HEK293 (cell line): ENCODE measurements at regions not wholly inside any gene's neighbourhood (a gene's known extent, or its start where the extent isn't known, plus 50 kb on each side); places are given as distances from the start of the nearest gene placed in this dataset.

Experiments used
- CTCF ChIA-PET: fragments of 350-600 bp; formaldehyde crosslinking; extraction: SDS; loops from one replicate; lab custom pipeline; 2021; ENCODE audit warnings: antibody characterized with exemption; lab: Yijun Ruan, JAX
- POLR2A ChIA-PET: fragments of 300-600 bp; formaldehyde crosslinking; extraction: SDS; loops from one replicate; lab custom pipeline; 2020; ENCODE audit warnings: antibody characterized with exemption, inconsistent platforms; lab: Yijun Ruan, JAX
- H3K27ac ChIP-seq: fragments of 200-500 bp; sonication (Bioruptor generic); 2 replicates; pipeline ENCODE4 v1.5.1; 2014; ENCODE audit warnings: low read depth, low read length, control low read depth, inconsistent platforms; ENCODE audit errors: extremely low read depth
- H3K36me3 ChIP-seq, 2 experiments: fragments of 200-500 bp in 1 of 2; sonication (Bioruptor generic) in 1 of 2; 1 replicate in 1 of 2; 2 replicates in 1 of 2; pipeline ENCODE4 v1.5.1; 2014 to 2017; ENCODE audit warnings: inconsistent platforms in 2 of 2, low read length in 2 of 2; ENCODE audit not compliant: control insufficient read depth in 2 of 2, insufficient read depth in 1 of 2
- H3K4me1 ChIP-seq: fragments of 200-500 bp; sonication (Bioruptor generic); 2 replicates; pipeline ENCODE4 v1.5.1; 2014; ENCODE audit warnings: mild to moderate bottlenecking, low read length, inconsistent platforms; ENCODE audit not compliant: control insufficient read depth, insufficient read depth
- H3K4me3 ChIP-seq: 2 replicates; pipeline ENCODE4 v1.5.1; 2011; ENCODE audit warnings: low read depth, mild to moderate bottlenecking, control low read depth, low read length, moderate library complexity
- H3K9me3 ChIP-seq: fragments of 200-500 bp; sonication (Bioruptor generic); 2 replicates; pipeline ENCODE4 v1.5.1; 2014; ENCODE audit warnings: low read depth, low read length, inconsistent platforms; ENCODE audit not compliant: control insufficient read depth, insufficient read depth
- FEZF1 ChIP-seq: fragments of 450-650 bp; formaldehyde crosslinking; IDR thresholded peaks from 2 replicates; pipeline ENCODE4 v1.5.1; 2016; ENCODE audit warnings: missing biosample characterization, missing genetic modification characterization
- KLF7 ChIP-seq: fragments of 450-650 bp; formaldehyde crosslinking; IDR thresholded peaks from 2 replicates; pipeline ENCODE4 v1.5.1; 2016; ENCODE audit warnings: missing biosample characterization, missing genetic modification characterization, borderline replicate concordance
- ZBTB7A ChIP-seq: fragments of 450-650 bp; formaldehyde crosslinking; IDR thresholded peaks from 2 replicates; pipeline ENCODE4 v1.5.1; 2016; ENCODE audit warnings: low read depth, missing biosample characterization, missing genetic modification characterization
- ZNF121 ChIP-seq: fragments of 450-650 bp; formaldehyde crosslinking; IDR thresholded peaks from 2 replicates; pipeline ENCODE4 v1.5.1; 2016; ENCODE audit warnings: missing biosample characterization, missing genetic modification characterization
- ZNF175 ChIP-seq: fragments of 450-650 bp; formaldehyde crosslinking; IDR thresholded peaks from 2 replicates; pipeline ENCODE4 v1.5.1; 2016; ENCODE audit warnings: missing biosample characterization, missing genetic modification characterization
- ZNF248 ChIP-seq: fragments of 450-650 bp; formaldehyde crosslinking; IDR thresholded peaks from 2 replicates; pipeline ENCODE4 v1.5.1; 2017; ENCODE audit warnings: missing biosample characterization, missing genetic modification characterization
- ZNF426 ChIP-seq: fragments of 450-650 bp; formaldehyde crosslinking; IDR thresholded peaks from 2 replicates; pipeline ENCODE4 v1.5.1; 2017; ENCODE audit warnings: missing biosample characterization, missing genetic modification characterization, mild to moderate bottlenecking, inconsistent platforms, moderate library complexity
- ZNF600 ChIP-seq: fragments of 450-650 bp; formaldehyde crosslinking; IDR thresholded peaks from 2 replicates; pipeline ENCODE4 v1.5.1; 2016; ENCODE audit warnings: missing biosample characterization, missing genetic modification characterization
- ZNF777 ChIP-seq: fragments of 450-650 bp; formaldehyde crosslinking; IDR thresholded peaks from 2 replicates; pipeline ENCODE4 v1.5.1; 2017; ENCODE audit warnings: missing biosample characterization, missing genetic modification characterization, borderline replicate concordance
- ZNF830 ChIP-seq: fragments of 450-650 bp; IDR thresholded peaks from 2 replicates; pipeline ENCODE4 v1.5.0; 2018; ENCODE audit warnings: missing biosample characterization, missing genetic modification characterization, low read depth, mild to moderate bottlenecking, moderate library complexity
- ZNF837 ChIP-seq: fragments of 450-650 bp; formaldehyde crosslinking; IDR thresholded peaks from 2 replicates; pipeline ENCODE4 v1.5.1; 2016; ENCODE audit warnings: missing biosample characterization, missing genetic modification characterization
- ZSCAN30 ChIP-seq: fragments of 450-650 bp; IDR thresholded peaks from 2 replicates; pipeline ENCODE4 v1.5.1; 2018; ENCODE audit warnings: missing biosample characterization, mild to moderate bottlenecking, missing genetic modification characterization, moderate library complexity
- TF ChIP-seq, protein P1 (sequence below): fragments of 450-650 bp; formaldehyde crosslinking; conservative IDR thresholded peaks from 2 replicates; pipeline ENCODE4 v1.5.1; 2016; ENCODE audit warnings: low read depth, missing biosample characterization, missing genetic modification characterization
- TF ChIP-seq, protein P2 (sequence below): fragments of 450-650 bp; formaldehyde crosslinking; IDR thresholded peaks from 2 replicates; pipeline ENCODE4 v1.5.1; 2016; ENCODE audit warnings: missing biosample characterization, missing genetic modification characterization
- TF ChIP-seq, protein P3 (sequence below): fragments of 450-650 bp; formaldehyde crosslinking; IDR thresholded peaks from 2 replicates; pipeline ENCODE4 v1.5.1; 2016; ENCODE audit warnings: missing biosample characterization, missing genetic modification characterization, borderline replicate concordance
- TF ChIP-seq, protein P4 (sequence below): fragments of 450-650 bp; formaldehyde crosslinking; optimal IDR thresholded peaks from 2 replicates; pipeline ENCODE3; 2016; ENCODE audit warnings: missing biosample characterization, mild to moderate bottlenecking, missing genetic modification characterization
- TF ChIP-seq, protein P5 (sequence below): fragments of 450-650 bp; formaldehyde crosslinking; IDR thresholded peaks from 2 replicates; pipeline ENCODE4 v1.5.1; 2016; ENCODE audit warnings: missing biosample characterization, missing genetic modification characterization, borderline replicate concordance
- TF ChIP-seq, protein P6 (sequence below): fragments of 450-650 bp; formaldehyde crosslinking; IDR thresholded peaks from 2 replicates; pipeline ENCODE4 v1.5.1; 2016; ENCODE audit warnings: missing biosample characterization, missing genetic modification characterization

DNA sequence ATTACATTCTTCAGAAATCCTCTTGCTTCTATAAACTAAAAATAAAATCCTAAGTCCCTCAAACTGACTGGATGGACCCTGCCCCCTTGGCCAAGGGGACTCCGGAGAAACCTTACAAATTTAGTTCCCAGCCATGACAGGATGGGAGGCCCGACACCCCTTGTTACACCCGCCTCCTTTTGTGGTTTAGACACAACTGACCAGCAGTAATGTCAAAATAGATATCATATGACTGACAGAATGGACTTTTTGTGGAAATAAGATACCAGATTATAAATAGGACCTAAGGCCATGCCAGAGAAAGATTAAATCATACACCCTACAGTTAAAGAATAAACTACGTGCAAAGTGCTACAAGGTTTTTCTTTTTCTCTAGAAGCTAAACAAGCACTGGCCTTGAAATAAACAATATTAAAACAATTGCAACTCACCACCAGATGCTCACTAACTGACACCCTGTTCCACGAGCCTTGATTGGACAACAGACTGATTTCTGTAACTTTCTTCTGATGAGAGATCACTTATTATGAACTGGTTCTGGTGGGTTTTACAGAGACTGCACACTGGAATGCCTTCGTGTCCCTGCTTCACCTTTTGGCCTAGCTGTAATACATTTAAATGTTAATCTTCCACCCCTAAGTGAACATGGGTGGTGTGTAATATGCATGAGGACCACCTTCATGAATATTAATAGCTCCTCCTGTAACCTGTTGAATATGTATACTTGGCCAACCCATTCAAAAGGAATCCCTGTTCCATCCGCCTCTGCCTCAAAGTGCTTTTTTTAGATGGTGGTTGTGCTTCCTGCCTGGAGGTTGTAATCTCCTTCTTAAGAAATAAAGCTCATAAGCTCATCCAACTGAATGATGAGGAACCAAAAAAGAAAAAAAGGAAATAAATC lies 99.6 kb downstream of the ODF2L start:
- H3K36me3 ChIP-seq: no peaks in the 10 kb centered on the region
- H3K4me1 ChIP-seq: no peaks in the 10 kb centered on the region
- TF ChIP-seq ZNF777: no peak
- TF ChIP-seq, protein P1, sequence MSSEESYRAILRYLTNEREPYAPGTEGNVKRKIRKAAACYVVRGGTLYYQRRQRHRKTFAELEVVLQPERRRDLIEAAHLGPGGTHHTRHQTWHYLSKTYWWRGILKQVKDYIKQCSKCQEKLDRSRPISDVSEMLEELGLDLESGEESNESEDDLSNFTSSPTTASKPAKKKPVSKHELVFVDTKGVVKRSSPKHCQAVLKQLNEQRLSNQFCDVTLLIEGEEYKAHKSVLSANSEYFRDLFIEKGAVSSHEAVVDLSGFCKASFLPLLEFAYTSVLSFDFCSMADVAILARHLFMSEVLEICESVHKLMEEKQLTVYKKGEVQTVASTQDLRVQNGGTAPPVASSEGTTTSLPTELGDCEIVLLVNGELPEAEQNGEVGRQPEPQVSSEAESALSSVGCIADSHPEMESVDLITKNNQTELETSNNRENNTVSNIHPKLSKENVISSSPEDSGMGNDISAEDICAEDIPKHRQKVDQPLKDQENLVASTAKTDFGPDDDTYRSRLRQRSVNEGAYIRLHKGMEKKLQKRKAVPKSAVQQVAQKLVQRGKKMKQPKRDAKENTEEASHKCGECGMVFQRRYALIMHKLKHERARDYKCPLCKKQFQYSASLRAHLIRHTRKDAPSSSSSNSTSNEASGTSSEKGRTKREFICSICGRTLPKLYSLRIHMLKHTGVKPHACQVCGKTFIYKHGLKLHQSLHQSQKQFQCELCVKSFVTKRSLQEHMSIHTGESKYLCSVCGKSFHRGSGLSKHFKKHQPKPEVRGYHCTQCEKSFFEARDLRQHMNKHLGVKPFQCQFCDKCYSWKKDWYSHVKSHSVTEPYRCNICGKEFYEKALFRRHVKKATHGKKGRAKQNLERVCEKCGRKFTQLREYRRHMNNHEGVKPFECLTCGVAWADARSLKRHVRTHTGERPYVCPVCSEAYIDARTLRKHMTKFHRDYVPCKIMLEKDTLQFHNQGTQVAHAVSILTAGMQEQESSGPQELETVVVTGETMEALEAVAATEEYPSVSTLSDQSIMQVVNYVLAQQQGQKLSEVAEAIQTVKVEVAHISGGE (tag by site-specific recombination): no peak
- TF ChIP-seq FEZF1 (tag by site-specific recombination): no peak
- TF ChIP-seq ZNF175 (tag by site-specific recombination): no peak
- TF ChIP-seq, protein P2, sequence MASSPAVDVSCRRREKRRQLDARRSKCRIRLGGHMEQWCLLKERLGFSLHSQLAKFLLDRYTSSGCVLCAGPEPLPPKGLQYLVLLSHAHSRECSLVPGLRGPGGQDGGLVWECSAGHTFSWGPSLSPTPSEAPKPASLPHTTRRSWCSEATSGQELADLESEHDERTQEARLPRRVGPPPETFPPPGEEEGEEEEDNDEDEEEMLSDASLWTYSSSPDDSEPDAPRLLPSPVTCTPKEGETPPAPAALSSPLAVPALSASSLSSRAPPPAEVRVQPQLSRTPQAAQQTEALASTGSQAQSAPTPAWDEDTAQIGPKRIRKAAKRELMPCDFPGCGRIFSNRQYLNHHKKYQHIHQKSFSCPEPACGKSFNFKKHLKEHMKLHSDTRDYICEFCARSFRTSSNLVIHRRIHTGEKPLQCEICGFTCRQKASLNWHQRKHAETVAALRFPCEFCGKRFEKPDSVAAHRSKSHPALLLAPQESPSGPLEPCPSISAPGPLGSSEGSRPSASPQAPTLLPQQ (tag by site-specific recombination): no peak
- POLR2A ChIA-PET: no interaction called here
- no peak overlapping the region for H3K27ac ChIP-seq
- H3K4me3 ChIP-seq: no peak overlapping the region
- CTCF ChIA-PET: interaction anchor here (0.6 kb wide), 1 partner anchor 439 kb away, joined by 3 read pairs; no protein-coding TSS in a partner anchor
- no peaks in the 10 kb centered on the region for H3K9me3 ChIP-seq

DNA sequence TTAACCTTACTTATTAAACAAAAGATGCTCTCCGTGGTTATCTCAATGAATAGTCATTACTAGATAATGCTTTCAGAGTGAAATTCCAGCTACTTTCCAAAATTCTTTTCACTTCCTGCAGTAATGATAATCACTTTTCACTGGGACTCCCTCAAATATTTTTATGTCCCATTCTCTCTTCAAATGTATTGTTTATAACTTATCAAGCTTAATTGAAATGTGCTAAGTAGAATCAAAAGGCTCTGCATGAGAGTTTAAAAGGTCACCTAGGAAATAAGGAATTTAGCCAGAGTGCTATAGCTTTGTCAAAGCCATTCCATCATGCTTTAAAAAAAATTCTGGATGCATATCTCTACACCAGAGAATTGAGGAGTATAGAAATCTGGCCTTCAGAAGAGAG lies 106.4 kb downstream of the ODF2L start:
- no peak for TF ChIP-seq ZBTB7A (tag by site-specific recombination)
- no peak for TF ChIP-seq ZSCAN30 (tag by site-specific recombination)
- TF ChIP-seq, protein P3, sequence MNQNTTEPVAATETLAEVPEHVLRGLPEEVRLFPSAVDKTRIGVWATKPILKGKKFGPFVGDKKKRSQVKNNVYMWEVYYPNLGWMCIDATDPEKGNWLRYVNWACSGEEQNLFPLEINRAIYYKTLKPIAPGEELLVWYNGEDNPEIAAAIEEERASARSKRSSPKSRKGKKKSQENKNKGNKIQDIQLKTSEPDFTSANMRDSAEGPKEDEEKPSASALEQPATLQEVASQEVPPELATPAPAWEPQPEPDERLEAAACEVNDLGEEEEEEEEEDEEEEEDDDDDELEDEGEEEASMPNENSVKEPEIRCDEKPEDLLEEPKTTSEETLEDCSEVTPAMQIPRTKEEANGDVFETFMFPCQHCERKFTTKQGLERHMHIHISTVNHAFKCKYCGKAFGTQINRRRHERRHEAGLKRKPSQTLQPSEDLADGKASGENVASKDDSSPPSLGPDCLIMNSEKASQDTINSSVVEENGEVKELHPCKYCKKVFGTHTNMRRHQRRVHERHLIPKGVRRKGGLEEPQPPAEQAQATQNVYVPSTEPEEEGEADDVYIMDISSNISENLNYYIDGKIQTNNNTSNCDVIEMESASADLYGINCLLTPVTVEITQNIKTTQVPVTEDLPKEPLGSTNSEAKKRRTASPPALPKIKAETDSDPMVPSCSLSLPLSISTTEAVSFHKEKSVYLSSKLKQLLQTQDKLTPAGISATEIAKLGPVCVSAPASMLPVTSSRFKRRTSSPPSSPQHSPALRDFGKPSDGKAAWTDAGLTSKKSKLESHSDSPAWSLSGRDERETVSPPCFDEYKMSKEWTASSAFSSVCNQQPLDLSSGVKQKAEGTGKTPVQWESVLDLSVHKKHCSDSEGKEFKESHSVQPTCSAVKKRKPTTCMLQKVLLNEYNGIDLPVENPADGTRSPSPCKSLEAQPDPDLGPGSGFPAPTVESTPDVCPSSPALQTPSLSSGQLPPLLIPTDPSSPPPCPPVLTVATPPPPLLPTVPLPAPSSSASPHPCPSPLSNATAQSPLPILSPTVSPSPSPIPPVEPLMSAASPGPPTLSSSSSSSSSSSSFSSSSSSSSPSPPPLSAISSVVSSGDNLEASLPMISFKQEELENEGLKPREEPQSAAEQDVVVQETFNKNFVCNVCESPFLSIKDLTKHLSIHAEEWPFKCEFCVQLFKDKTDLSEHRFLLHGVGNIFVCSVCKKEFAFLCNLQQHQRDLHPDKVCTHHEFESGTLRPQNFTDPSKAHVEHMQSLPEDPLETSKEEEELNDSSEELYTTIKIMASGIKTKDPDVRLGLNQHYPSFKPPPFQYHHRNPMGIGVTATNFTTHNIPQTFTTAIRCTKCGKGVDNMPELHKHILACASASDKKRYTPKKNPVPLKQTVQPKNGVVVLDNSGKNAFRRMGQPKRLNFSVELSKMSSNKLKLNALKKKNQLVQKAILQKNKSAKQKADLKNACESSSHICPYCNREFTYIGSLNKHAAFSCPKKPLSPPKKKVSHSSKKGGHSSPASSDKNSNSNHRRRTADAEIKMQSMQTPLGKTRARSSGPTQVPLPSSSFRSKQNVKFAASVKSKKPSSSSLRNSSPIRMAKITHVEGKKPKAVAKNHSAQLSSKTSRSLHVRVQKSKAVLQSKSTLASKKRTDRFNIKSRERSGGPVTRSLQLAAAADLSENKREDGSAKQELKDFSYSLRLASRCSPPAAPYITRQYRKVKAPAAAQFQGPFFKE (tag by site-specific recombination): no peak
- no peak for TF ChIP-seq ZNF600 (tag by site-specific recombination)
- no peak for TF ChIP-seq ZNF426 (tag by site-specific recombination)
- TF ChIP-seq ZNF121 (tag by site-specific recombination): no peak
- TF ChIP-seq ZNF837 (tag by site-specific recombination): no peak
- TF ChIP-seq, protein P4, sequence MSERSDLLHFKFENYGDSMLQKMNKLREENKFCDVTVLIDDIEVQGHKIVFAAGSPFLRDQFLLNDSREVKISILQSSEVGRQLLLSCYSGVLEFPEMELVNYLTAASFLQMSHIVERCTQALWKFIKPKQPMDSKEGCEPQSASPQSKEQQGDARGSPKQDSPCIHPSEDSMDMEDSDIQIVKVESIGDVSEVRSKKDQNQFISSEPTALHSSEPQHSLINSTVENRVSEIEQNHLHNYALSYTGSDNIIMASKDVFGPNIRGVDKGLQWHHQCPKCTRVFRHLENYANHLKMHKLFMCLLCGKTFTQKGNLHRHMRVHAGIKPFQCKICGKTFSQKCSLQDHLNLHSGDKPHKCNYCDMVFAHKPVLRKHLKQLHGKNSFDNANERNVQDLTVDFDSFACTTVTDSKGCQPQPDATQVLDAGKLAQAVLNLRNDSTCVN (tag by site-specific recombination): no peak
- TF ChIP-seq, protein P5, sequence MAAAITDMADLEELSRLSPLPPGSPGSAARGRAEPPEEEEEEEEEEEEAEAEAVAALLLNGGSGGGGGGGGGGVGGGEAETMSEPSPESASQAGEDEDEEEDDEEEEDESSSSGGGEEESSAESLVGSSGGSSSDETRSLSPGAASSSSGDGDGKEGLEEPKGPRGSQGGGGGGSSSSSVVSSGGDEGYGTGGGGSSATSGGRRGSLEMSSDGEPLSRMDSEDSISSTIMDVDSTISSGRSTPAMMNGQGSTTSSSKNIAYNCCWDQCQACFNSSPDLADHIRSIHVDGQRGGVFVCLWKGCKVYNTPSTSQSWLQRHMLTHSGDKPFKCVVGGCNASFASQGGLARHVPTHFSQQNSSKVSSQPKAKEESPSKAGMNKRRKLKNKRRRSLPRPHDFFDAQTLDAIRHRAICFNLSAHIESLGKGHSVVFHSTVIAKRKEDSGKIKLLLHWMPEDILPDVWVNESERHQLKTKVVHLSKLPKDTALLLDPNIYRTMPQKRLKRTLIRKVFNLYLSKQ (tag by site-specific recombination): no peak
- no peak for TF ChIP-seq ZNF830 (tag by site-specific recombination)
- TF ChIP-seq, protein P6, sequence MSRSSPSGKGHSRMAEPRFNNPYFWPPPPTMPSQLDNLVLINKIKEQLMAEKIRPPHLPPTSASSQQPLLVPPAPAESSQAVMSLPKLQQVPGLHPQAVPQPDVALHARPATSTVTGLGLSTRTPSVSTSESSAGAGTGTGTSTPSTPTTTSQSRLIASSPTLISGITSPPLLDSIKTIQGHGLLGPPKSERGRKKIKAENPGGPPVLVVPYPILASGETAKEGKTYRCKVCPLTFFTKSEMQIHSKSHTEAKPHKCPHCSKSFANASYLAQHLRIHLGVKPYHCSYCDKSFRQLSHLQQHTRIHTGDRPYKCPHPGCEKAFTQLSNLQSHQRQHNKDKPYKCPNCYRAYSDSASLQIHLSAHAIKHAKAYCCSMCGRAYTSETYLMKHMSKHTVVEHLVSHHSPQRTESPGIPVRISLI: no peak
- TF ChIP-seq KLF7 (tag by site-specific recombination): no peak
- no peak for TF ChIP-seq ZNF248 (tag by site-specific recombination)
- POLR2A ChIA-PET: no interaction called here
- no peaks in the 10 kb centered on the region for H3K9me3 ChIP-seq
- no peaks in the 10 kb centered on the region for H3K4me1 ChIP-seq
- CTCF ChIA-PET: no interaction called here
- H3K36me3 ChIP-seq: no peaks in the 10 kb centered on the region
- no peak overlapping the region for H3K27ac ChIP-seq
- H3K4me3 ChIP-seq: no peak overlapping the region
